HT-29 (cell line): ENCODE measurements at regions not wholly inside any gene's neighbourhood (a gene's known extent, or its start where the extent isn't known, plus 50 kb on each side); places are given as distances from the start of the nearest gene placed in this dataset.

ENCODE experiments used
- DNase-seq: peaks from one replicate; pipeline ENCODE4 v3.0.0-alpha.2; 2015; ENCODE audit warnings: low spot score

GRCh38 chr9:103397868-103398600, 402.9 kb downstream of the CYLC2 start:
- DNase-seq: peak; percentile 60

GRCh38 chr9:103399535-103399934, 404.4 kb downstream of the CYLC2 start:
- DNase-seq: no peak

- no peak for DNase-seq
Observed at GRCh38 chr9:103407260-103407659, 412.1 kb downstream of the CYLC2 start.

GRCh38 chr9:103410059-103410458, 414.9 kb downstream of the CYLC2 start:
- no peak for DNase-seq

- DNase-seq: no peak
Observed at GRCh38 chr9:103427696-103428095, 432.6 kb downstream of the CYLC2 start.

- DNase-seq: no peak
Observed at GRCh38 chr9:103430469-103430868, 435.3 kb downstream of the CYLC2 start.

GRCh38 chr9:103431809-103432208, 436.7 kb downstream of the CYLC2 start:
- DNase-seq: no peak

- DNase-seq: no peak
Observed at GRCh38 chr9:103444176-103444575, 449.0 kb downstream of the CYLC2 start.

GRCh38 chr9:103458826-103459225, 463.7 kb downstream of the CYLC2 start:
- no peak for DNase-seq

GRCh38 chr9:103471241-103471640, 476.1 kb downstream of the CYLC2 start:
- no peak for DNase-seq

- DNase-seq: no peak
Observed at GRCh38 chr9:103474156-103474555, 479.0 kb downstream of the CYLC2 start.

- DNase-seq: no peak
Observed at GRCh38 chr9:103483471-103484096, 488.5 kb downstream of the CYLC2 start.

GRCh38 chr9:103485138-103485537, 490.0 kb downstream of the CYLC2 start:
- DNase-seq: no peak

- no peak for DNase-seq
Observed at GRCh38 chr9:103514767-103515166, 519.6 kb downstream of the CYLC2 start.

- DNase-seq: no peak
Observed at GRCh38 chr9:103522409-103522808, 527.3 kb downstream of the CYLC2 start.

- DNase-seq: no peak
Observed at GRCh38 chr9:103530934-103531333, 535.8 kb downstream of the CYLC2 start.

- DNase-seq: no peak
Observed at GRCh38 chr9:103533318-103533717, 538.2 kb downstream of the CYLC2 start.

- no peak for DNase-seq
Observed at GRCh38 chr9:103537426-103537825, 542.3 kb downstream of the CYLC2 start.

GRCh38 chr9:103545260-103545659, 548.8 kb upstream of the SMC2 start:
- DNase-seq: no peak

- no peak for DNase-seq
Observed at GRCh38 chr9:103552712-103553111, 541.4 kb upstream of the SMC2 start.

GRCh38 chr9:103574056-103574455, 520.1 kb upstream of the SMC2 start:
- no peak for DNase-seq

- DNase-seq: no peak
Observed at GRCh38 chr9:103586721-103587120, 507.4 kb upstream of the SMC2 start.

- no peak for DNase-seq
Observed at GRCh38 chr9:103601287-103601686, 492.8 kb upstream of the SMC2 start.
